ENCODE measurements at regions not wholly inside any gene's neighbourhood (a gene's known extent, or its start where the extent isn't known, plus 50 kb on each side); places are given as distances from the start of the nearest gene placed in this dataset.

- TF ChIP-seq POLR2A (IDR thresholded peaks at IDR 0.05) (no peak), CTCF (IDR thresholded peaks at IDR 0.05) (peak; percentile 73 to 85 (median 80))
These were observed 225.1 kb upstream of the CA10 start for GRCh38 chr17:52383493-52384100.
